ENCODE measurements at regions not wholly inside any gene's neighbourhood (a gene's known extent, or its start where the extent isn't known, plus 50 kb on each side); places are given as distances from the start of the nearest gene placed in this dataset.

DNA sequence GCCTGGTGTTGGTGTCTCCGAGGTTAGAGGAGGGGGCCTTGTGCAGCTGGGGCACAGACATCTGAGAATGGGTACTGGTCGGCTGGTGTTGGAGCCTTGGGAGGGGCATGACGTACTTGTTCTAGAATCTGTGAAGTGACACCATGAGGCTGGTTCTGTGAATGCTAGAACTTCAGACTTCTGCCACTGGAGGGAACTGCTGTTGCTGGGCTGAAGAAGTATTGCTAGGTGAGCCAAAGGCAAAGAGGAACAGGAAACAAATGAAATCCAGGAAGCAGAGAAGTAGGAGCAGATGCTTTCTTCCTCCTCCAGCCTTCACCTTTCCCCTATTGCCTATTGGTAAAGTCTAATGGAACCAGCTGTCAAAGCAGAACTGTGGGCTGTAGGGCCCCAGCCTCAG, 120.9 kb upstream of the DDIT4L start:
- Mint-ChIP-seq H3K36me3 (no peaks in the 10 kb centered on the region), H3K9me3 (no peaks in the 10 kb centered on the region), H3K27ac (no peak overlapping the region), H3K4me3 (no peak overlapping the region), H3K4me1 (no peaks in the 10 kb centered on the region), H3K27me3 (peaks cover 3% of the 10 kb centered on the region in 2 donors)
- CTCF ChIA-PET = no interaction called here
- no peak for ATAC-seq (replicated peaks in 1 of 4)
- 86% methylated on average over 3 of the region's 3 CpGs for WGBS (ENCODE audit: insufficient coverage)
- Histone ChIP-seq H3K27ac (ENCODE audit: low read length) (no peak overlapping the region), H3K4me1 (ENCODE audit: control insufficient read depth in 1 of 2, extremely low read depth in 1 of 2, insufficient read depth in 2 of 2, low read length in 2 of 2) (no peaks in the 10 kb centered on the region), H3K27me3 (replicated peaks in 1 of 2; ENCODE audit: control insufficient read depth in 2 of 2, extremely low read depth in 1 of 2, insufficient read depth in 2 of 2, low read length in 1 of 2) (peaks cover 0 to 3% of the 10 kb centered on the region in 2 experiments), H3K9me3 (no peaks in the 10 kb centered on the region), H3K4me3 (ENCODE audit: control insufficient read depth in 1 of 2, extremely low read depth in 1 of 2, low read length in 1 of 2) (no peak overlapping the region), H3K36me3 (ENCODE audit: control insufficient read depth in 2 of 2, extremely low read depth in 1 of 2, insufficient read depth in 1 of 2, low read length in 1 of 2) (no peaks in the 10 kb centered on the region)
- POLR2A ChIA-PET = no interaction called here
- DNase-seq = no peak

DNA sequence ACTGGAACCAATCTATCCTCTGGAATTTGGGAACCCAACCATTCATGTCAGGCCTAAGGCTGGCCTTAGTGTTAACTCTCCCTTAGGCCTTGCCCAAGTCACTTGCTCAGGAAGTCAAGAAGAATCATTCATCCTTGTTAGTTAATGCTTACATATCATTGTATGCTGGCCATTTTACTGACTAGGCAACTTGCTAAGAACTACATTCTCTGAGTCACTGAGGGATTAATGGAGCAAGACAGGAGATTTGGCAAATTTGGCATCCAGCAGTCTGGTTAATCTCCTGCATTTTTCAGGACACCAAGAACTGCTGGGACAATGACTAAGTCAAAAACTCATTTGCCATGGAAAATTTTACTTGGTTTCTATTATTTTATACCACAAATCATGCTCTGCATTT, 115.8 kb upstream of the DDIT4L start:
- peaks cover 0 to 6% (median 0%) of the 10 kb centered on the region in 3 donors for H3K9me3 Mint-ChIP-seq
- no peaks in the 10 kb centered on the region for H3K36me3 Mint-ChIP-seq
- no peak overlapping the region for H3K27ac Mint-ChIP-seq
- no peak for ATAC-seq (replicated peaks in 1 of 4)
- peaks cover 2 to 3% of the 10 kb centered on the region in 2 donors for H3K27me3 Mint-ChIP-seq
- Histone ChIP-seq H3K4me3 (ENCODE audit: control insufficient read depth in 1 of 2, extremely low read depth in 1 of 2, low read length in 1 of 2) (no peak overlapping the region), H3K27me3 (replicated peaks in 1 of 2; ENCODE audit: control insufficient read depth in 2 of 2, extremely low read depth in 1 of 2, insufficient read depth in 2 of 2, low read length in 1 of 2) (peaks cover 0 to 1% of the 10 kb centered on the region in 2 experiments), H3K27ac (ENCODE audit: low read length) (no peak overlapping the region), H3K9me3 (no peaks in the 10 kb centered on the region), H3K36me3 (ENCODE audit: control insufficient read depth in 2 of 2, extremely low read depth in 1 of 2, insufficient read depth in 1 of 2, low read length in 1 of 2) (no peaks in the 10 kb centered on the region), H3K4me1 (ENCODE audit: control insufficient read depth in 1 of 2, extremely low read depth in 1 of 2, insufficient read depth in 2 of 2, low read length in 2 of 2) (no peaks in the 10 kb centered on the region)
- no peak overlapping the region for H3K4me3 Mint-ChIP-seq
- H3K4me1 Mint-ChIP-seq = no peaks in the 10 kb centered on the region
- POLR2A ChIA-PET = no interaction called here
- CTCF ChIA-PET = no interaction called here
- DNase-seq = no peak

DNA sequence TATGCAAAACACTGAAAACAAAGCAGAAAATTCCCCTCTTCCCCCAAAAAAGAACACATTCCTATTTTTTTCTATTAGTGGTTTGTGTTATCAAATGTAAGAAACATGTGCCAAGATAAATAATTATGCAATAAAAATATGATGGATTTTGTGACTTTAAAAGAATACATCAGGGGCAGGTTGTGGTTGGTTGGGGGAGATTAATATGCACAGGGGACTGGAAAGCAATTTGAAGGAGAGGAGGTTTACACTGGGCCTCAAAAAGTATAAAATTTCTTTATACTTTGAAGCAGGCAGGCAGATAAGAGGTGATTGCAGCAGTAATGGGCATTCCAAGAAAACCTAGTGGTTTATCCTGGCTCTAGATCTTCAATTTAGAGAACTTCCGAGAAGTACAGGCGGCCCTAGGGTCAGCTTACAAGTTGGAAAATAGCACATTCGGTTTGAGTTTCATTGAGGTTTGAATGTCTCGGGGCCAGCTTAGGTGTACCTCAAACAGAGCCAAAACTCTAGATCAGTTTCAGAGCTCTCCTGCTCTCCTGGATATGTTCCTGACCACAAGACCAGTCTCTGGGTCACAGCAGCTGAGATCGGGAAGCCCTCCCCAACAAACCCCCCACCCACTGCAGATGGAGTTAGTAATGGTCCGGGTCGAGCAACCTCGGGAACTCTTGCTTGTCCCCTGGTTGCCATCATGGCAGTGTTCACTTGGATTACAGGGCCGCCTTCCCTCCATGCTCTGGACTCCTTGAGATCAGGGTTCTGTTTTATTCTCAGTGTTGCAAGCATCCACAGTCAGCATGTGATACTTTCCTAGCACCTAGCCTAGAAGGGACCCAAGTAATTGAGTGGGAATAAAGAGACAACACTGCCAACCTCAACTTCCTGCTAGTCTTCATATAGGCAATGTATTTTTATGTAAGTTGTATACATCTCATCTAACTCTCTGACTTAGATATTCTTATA, 112.1 kb upstream of the DDIT4L start:
- H3K9me3 ChIP-seq = no peaks in the 10 kb centered on the region
- CTCF ChIA-PET = interaction anchor here in 1 of 2 donors (0.6 kb wide), 1 partner anchor 121 kb away, joined by 3 read pairs; no protein-coding TSS in a partner anchor
- H3K36me3 Mint-ChIP-seq = no peaks in the 10 kb centered on the region
- no peaks in the 10 kb centered on the region for H3K4me1 Mint-ChIP-seq
- no peaks in the 10 kb centered on the region for H3K4me1 ChIP-seq (ENCODE audit: control insufficient read depth in 1 of 2, extremely low read depth in 1 of 2, insufficient read depth in 2 of 2, low read length in 2 of 2)
- H3K4me3 ChIP-seq (ENCODE audit: control insufficient read depth in 1 of 2, extremely low read depth in 1 of 2, low read length in 1 of 2) = no peak overlapping the region
- no peaks in the 10 kb centered on the region for H3K27me3 ChIP-seq (replicated peaks in 1 of 2; ENCODE audit: control insufficient read depth in 2 of 2, extremely low read depth in 1 of 2, insufficient read depth in 2 of 2, low read length in 1 of 2)
- H3K4me3 Mint-ChIP-seq = no peak overlapping the region
- ATAC-seq (replicated peaks in 1 of 4) = no peak
- H3K9me3 Mint-ChIP-seq = peaks cover 0 to 6% (median 0%) of the 10 kb centered on the region in 3 donors
- H3K27me3 Mint-ChIP-seq = peaks cover 5% of the 10 kb centered on the region in 2 donors
- WGBS (ENCODE audit: insufficient coverage) = 85% methylated on average over 5 of the region's 9 CpGs
- H3K27ac ChIP-seq (ENCODE audit: low read length) = no peak overlapping the region
- POLR2A ChIA-PET = no interaction called here
- H3K27ac Mint-ChIP-seq = no peak overlapping the region
- H3K36me3 ChIP-seq (ENCODE audit: control insufficient read depth in 2 of 2, extremely low read depth in 1 of 2, insufficient read depth in 1 of 2, low read length in 1 of 2) = no peaks in the 10 kb centered on the region
- no peak for DNase-seq

DNA sequence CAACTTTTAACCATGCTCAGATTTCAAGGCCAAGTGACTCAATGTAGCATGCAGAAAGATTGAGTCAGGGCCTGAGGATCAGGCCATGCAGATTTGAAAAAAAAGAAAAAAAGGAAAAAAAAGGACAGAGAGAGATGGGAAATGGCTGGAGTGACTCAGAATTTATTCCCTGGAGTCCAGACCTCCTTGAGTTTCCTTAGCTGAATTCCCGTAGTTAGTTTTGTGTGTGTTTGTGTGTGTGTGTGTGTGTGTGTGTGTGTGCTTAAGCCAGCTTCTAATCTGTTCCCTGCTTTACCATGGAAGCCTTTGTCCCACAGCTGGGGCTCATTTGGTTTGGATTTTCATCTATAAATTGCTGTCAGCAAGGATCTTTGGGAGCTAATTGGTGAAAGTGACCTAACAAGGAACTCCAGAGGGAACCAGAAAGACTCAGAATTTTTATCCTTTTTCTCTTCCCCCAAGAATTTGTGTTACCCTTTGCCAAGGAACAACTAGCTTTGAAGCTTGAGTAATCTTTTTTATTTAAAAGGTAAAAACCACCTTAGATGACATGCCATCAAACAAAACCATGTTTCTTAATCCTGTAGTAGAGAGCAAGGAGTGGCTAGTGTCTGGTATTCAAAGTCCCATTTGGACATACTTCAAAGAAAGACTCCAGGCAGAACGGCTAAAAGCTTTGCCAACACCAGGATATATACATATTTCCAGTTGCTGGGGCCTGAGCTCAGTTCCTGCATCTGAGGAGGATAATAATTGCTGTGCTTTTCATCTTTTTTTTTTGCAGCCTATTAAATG, 109.0 kb upstream of the DDIT4L start:
- CTCF ChIA-PET = no interaction called here
- 100% methylated on average over 1 of the region's 2 CpGs for WGBS (ENCODE audit: insufficient coverage)
- Mint-ChIP-seq H3K4me1 (no peaks in the 10 kb centered on the region), H3K4me3 (no peak overlapping the region), H3K27me3 (peaks cover 5% of the 10 kb centered on the region in 2 donors), H3K36me3 (no peaks in the 10 kb centered on the region), H3K9me3 (peaks cover 0 to 6% (median 0%) of the 10 kb centered on the region in 3 donors), H3K27ac (no peak overlapping the region)
- no peaks in the 10 kb centered on the region for H3K27me3 ChIP-seq (replicated peaks in 1 of 2; ENCODE audit: control insufficient read depth in 2 of 2, extremely low read depth in 1 of 2, insufficient read depth in 2 of 2, low read length in 1 of 2)
- H3K9me3 ChIP-seq = no peaks in the 10 kb centered on the region
- ATAC-seq (replicated peaks in 1 of 4) (no peak), DNase-seq (no peak)
- no peaks in the 10 kb centered on the region for H3K4me1 ChIP-seq (ENCODE audit: control insufficient read depth in 1 of 2, extremely low read depth in 1 of 2, insufficient read depth in 2 of 2, low read length in 2 of 2)
- POLR2A ChIA-PET = no interaction called here
- H3K36me3 ChIP-seq (ENCODE audit: control insufficient read depth in 2 of 2, extremely low read depth in 1 of 2, insufficient read depth in 1 of 2, low read length in 1 of 2) = no peaks in the 10 kb centered on the region
- no peak overlapping the region for H3K4me3 ChIP-seq (ENCODE audit: control insufficient read depth in 1 of 2, extremely low read depth in 1 of 2, low read length in 1 of 2)
- no peak overlapping the region for H3K27ac ChIP-seq (ENCODE audit: low read length)

DNA sequence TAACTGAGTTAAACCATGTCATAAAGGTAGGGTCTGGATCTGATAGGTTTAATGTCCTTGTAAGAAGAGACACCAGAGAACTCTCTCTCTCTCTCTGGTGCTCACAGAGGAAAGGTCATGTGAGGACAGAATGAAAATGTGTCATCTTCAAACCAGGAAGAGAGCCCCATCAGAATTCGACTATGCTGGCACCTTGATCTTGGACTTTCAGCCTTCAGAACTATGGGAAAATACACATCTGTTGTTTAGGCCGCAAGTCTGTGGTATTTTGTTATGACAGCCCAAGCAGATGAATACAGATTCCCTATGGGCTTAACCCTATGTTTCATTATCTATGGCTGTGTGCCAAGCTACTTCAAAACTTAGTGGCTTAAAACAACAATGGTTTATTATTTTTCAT, 105.5 kb upstream of the DDIT4L start:
- Mint-ChIP-seq H3K9me3 (no peaks in the 10 kb centered on the region), H3K4me1 (no peaks in the 10 kb centered on the region), H3K36me3 (no peaks in the 10 kb centered on the region), H3K4me3 (no peak overlapping the region), H3K27ac (no peak overlapping the region), H3K27me3 (peaks cover 0 to 2% of the 10 kb centered on the region in 2 donors)
- POLR2A ChIA-PET = no interaction called here
- H3K4me1 ChIP-seq (ENCODE audit: control insufficient read depth in 1 of 2, extremely low read depth in 1 of 2, insufficient read depth in 2 of 2, low read length in 2 of 2) = no peaks in the 10 kb centered on the region
- no peak for DNase-seq
- no peaks in the 10 kb centered on the region for H3K27me3 ChIP-seq (replicated peaks in 1 of 2; ENCODE audit: control insufficient read depth in 2 of 2, extremely low read depth in 1 of 2, insufficient read depth in 2 of 2, low read length in 1 of 2)
- H3K36me3 ChIP-seq (ENCODE audit: control insufficient read depth in 2 of 2, extremely low read depth in 1 of 2, insufficient read depth in 1 of 2, low read length in 1 of 2) = no peaks in the 10 kb centered on the region
- no peak overlapping the region for H3K4me3 ChIP-seq (ENCODE audit: control insufficient read depth in 1 of 2, extremely low read depth in 1 of 2, low read length in 1 of 2)
- CTCF ChIA-PET = no interaction called here
- 38% methylated on average over 1 of the region's 2 CpGs for WGBS (ENCODE audit: insufficient coverage)
- ATAC-seq (replicated peaks in 1 of 4) = no peak
- no peak overlapping the region for H3K27ac ChIP-seq (ENCODE audit: low read length)
- no peaks in the 10 kb centered on the region for H3K9me3 ChIP-seq

DNA sequence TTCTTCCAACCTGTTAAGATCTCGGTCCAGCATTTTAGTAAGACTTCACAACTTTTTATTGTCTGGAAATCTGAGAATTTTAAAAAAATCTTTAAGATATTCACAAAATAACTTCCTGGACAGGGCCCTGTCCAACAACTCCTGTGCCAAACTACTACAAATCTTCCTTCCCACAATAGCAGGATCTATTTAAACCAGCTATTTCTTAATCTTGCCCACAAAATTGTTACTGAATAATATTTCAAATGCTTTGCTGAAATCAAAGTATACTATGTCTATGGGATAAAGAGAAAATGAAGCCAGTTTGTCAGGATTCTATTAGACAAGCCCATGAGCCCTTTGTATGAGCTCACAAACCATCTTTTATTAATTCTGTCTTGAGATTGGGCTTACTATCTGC, 104.1 kb upstream of the DDIT4L start:
- H3K4me1 ChIP-seq (ENCODE audit: control insufficient read depth in 1 of 2, extremely low read depth in 1 of 2, insufficient read depth in 2 of 2, low read length in 2 of 2) = no peaks in the 10 kb centered on the region
- Mint-ChIP-seq H3K9me3 (no peaks in the 10 kb centered on the region), H3K36me3 (no peaks in the 10 kb centered on the region), H3K4me1 (no peaks in the 10 kb centered on the region), H3K4me3 (no peak overlapping the region), H3K27ac (no peak overlapping the region), H3K27me3 (peaks cover 0 to 2% of the 10 kb centered on the region in 2 donors)
- POLR2A ChIA-PET = no interaction called here
- no peaks in the 10 kb centered on the region for H3K27me3 ChIP-seq (replicated peaks in 1 of 2; ENCODE audit: control insufficient read depth in 2 of 2, extremely low read depth in 1 of 2, insufficient read depth in 2 of 2, low read length in 1 of 2)
- no peaks in the 10 kb centered on the region for H3K9me3 ChIP-seq
- WGBS (ENCODE audit: insufficient coverage) = no CpG with 5 or more reads among the region's 1 CpG
- CTCF ChIA-PET = no interaction called here
- no peaks in the 10 kb centered on the region for H3K36me3 ChIP-seq (ENCODE audit: control insufficient read depth in 2 of 2, extremely low read depth in 1 of 2, insufficient read depth in 1 of 2, low read length in 1 of 2)
- no peak for ATAC-seq (replicated peaks in 1 of 4)
- no peak overlapping the region for H3K4me3 ChIP-seq (ENCODE audit: control insufficient read depth in 1 of 2, extremely low read depth in 1 of 2, low read length in 1 of 2)
- H3K27ac ChIP-seq (ENCODE audit: low read length) = no peak overlapping the region
- no peak for DNase-seq

Measured in T-cell (primary cell).